Colonic mucosa (tissue), 4 donors: ENCODE measurements at regions not wholly inside any gene's neighbourhood (a gene's known extent, or its start where the extent isn't known, plus 50 kb on each side); places are given as distances from the start of the nearest gene placed in this dataset.
A peak's percentile ranks its signal among the peaks of the same experiment; 100 is the strongest.

ENCODE experiments used
- DNase-seq: peaks from one replicate; pipeline ENCODE4 v3.0.0-alpha.2; 2020
- H3K27ac ChIP-seq: fragments of 200-600 bp; one replicate; pipeline ENCODE4 v1.8.0; 2021
- H3K27me3 ChIP-seq: fragments of 200-600 bp; one replicate; pipeline ENCODE4 v1.8.0; 2021
- H3K36me3 ChIP-seq: fragments of 200-600 bp; one replicate; pipeline ENCODE4 v1.8.0; 2021
- H3K4me1 ChIP-seq: fragments of 200-600 bp; one replicate; pipeline ENCODE4 v1.8.0; 2021; ENCODE audit warnings: mild to moderate bottlenecking
- H3K4me3 ChIP-seq: fragments of 200-600 bp; one replicate; pipeline ENCODE4 v1.8.0; 2021
- H3K9ac ChIP-seq, 2 donors: one replicate each; pipeline ENCODE4 v1.7.0; 2013; ENCODE audit warnings: control low read depth in 2 of 2, low read depth in 2 of 2, low read length in 2 of 2
- H3K9me3 ChIP-seq: fragments of 200-600 bp; one replicate; pipeline ENCODE4 v1.8.0; 2021
- intact Hi-C: fragments of 100-400 bp; cut with DNase I; formaldehyde crosslinking; loops from one replicate; pipeline ENCODE4 v1.14.1; 2022
- TF ChIP-seq, protein P1 (sequence below): fragments of 200-600 bp; IDR thresholded peaks from one replicate; pipeline ENCODE4 v1.8.0; 2022; ENCODE audit warnings: antibody characterized with exemption, mild to moderate bottlenecking
- donor health status: healthy.
- donor health status: DM: no; HTN: no; CAD: no.
- donor health status: DM: no; HTN: no; CAD: no.

GRCh38 chr4:79578606-79579005 is 170.6 kb upstream of the GK2 start:
- no peaks in the 10 kb centered on the region for H3K27me3 ChIP-seq
- intact Hi-C loops = loop anchor here (5.0 to 10.0 kb wide), 3 partner anchors 324 to 626 kb away; no protein-coding TSS in a partner anchor

DNA sequence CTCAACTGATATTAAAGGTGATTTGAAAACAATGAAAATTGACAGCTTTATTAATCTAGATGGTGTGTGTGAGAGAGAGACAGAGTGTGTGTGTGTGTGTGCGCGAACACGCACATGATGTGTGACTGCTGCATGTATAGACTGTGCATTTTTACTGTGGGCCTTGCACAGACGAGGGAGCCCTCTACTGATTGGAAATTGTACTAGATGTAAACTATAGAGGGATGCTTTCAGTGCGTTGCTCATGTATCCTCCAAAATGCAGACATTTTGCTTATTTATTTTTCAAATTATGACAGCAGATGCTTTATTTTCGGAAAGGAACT is 168.4 kb upstream of the GK2 start:
- Histone ChIP-seq H3K9ac (no peak overlapping the region), H3K9me3 (no peaks in the 10 kb centered on the region), H3K4me3 (no peak overlapping the region), H3K4me1 (no peaks in the 10 kb centered on the region), H3K27ac (no peak overlapping the region), H3K27me3 (no peaks in the 10 kb centered on the region), H3K36me3 (no peaks in the 10 kb centered on the region)
- no peak for DNase-seq
- intact Hi-C loops = loop anchor here (5.0 to 10.0 kb wide), 3 partner anchors 322 to 624 kb away; no protein-coding TSS in a partner anchor
- TF ChIP-seq, protein P1, sequence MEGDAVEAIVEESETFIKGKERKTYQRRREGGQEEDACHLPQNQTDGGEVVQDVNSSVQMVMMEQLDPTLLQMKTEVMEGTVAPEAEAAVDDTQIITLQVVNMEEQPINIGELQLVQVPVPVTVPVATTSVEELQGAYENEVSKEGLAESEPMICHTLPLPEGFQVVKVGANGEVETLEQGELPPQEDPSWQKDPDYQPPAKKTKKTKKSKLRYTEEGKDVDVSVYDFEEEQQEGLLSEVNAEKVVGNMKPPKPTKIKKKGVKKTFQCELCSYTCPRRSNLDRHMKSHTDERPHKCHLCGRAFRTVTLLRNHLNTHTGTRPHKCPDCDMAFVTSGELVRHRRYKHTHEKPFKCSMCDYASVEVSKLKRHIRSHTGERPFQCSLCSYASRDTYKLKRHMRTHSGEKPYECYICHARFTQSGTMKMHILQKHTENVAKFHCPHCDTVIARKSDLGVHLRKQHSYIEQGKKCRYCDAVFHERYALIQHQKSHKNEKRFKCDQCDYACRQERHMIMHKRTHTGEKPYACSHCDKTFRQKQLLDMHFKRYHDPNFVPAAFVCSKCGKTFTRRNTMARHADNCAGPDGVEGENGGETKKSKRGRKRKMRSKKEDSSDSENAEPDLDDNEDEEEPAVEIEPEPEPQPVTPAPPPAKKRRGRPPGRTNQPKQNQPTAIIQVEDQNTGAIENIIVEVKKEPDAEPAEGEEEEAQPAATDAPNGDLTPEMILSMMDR = peak; percentile 31

More at GRCh38 chr4:79578606-79579005, 170.6 kb upstream of the GK2 start:
- Histone ChIP-seq H3K27ac (no peak overlapping the region), H3K36me3 (no peaks in the 10 kb centered on the region), H3K4me3 (no peak overlapping the region), H3K4me1 (no peaks in the 10 kb centered on the region), H3K9me3 (no peaks in the 10 kb centered on the region), H3K9ac (no peak overlapping the region)
- no peak for DNase-seq
- TF ChIP-seq, protein P1 = no peak

DNA sequence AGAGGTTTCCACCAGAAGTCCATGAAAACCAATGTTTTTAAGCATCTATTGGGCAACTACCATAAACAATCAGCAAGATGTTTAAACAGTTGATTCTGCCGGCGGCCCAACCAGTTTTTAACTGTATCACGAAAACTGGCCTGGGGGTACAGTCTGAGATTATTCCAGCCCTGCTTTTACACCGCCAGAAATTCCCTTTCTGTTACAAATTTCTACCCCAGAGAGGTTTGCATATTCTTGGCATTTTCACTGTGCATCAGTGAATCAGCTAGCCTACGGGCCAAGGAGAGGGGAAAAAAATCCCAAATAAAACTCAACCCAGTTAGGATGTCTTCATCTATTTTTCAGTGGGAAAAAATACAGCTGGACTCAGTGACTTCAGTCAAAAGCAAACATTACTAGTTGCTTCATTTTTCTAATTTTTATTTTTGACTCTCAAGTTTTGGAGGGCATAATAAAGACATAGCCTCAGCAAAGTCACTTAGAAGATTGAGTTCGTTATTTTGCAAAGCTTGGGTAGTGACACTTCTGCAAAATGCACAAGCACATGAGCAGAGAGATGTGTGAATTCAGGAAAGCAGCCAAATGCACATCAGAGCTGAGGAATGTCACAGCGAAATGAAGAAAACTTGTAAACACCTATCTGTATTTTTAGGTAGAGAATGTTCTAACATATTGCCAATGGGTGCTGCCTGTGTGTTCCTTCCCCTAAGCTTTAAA is 167.8 kb upstream of the GK2 start:
- Histone ChIP-seq H3K27ac (no peak overlapping the region), H3K4me3 (no peak overlapping the region), H3K36me3 (no peaks in the 10 kb centered on the region), H3K9me3 (no peaks in the 10 kb centered on the region), H3K27me3 (no peaks in the 10 kb centered on the region), H3K9ac (no peak overlapping the region), H3K4me1 (no peaks in the 10 kb centered on the region)
- DNase-seq = peak; percentile 21
- intact Hi-C loops = loop anchor here (5.0 to 10.0 kb wide), 3 partner anchors 321 to 624 kb away; no protein-coding TSS in a partner anchor
- TF ChIP-seq, protein P1 = no peak

DNA sequence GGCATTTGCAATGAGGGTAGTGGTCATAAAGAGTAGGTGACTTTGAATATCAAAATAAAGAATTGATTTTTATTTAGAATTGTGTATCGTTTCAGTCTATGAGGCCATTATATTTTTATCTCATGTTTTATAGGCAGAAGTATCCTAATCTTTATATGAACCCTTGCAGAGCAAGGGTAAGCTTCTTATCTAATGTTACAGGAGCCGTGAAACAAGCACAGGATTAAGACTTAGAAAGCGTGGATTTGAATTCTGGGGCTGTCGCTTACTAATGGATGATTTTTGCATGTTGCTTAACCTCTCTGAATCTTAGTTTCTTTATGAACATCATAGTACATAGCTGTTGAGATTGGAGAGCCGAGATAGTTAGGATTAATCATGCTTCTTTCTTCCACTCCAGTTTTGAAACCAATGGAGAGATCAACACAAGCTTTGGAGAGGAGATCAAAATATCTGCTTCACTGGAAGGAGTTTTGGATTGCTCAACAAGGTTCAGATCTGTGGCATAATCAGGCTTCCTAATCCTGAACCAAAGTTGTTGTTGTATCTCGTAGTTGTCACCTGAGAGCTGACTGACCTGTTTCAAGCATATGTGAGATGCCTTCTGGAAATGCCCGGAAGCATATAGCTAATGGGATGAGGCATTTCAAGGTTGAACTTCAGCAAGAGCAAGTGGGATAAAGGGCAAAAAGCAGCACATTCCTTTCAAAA is 166.9 kb upstream of the GK2 start:
- Histone ChIP-seq H3K9ac (no peak overlapping the region), H3K27me3 (no peaks in the 10 kb centered on the region), H3K27ac (no peak overlapping the region), H3K4me3 (no peak overlapping the region), H3K36me3 (no peaks in the 10 kb centered on the region), H3K4me1 (no peaks in the 10 kb centered on the region), H3K9me3 (no peaks in the 10 kb centered on the region)
- TF ChIP-seq, protein P1 = no peak
- intact Hi-C loops = loop anchor here (5.0 to 10.0 kb wide), 3 partner anchors 320 to 623 kb away; no protein-coding TSS in a partner anchor
- DNase-seq = no peak

DNA sequence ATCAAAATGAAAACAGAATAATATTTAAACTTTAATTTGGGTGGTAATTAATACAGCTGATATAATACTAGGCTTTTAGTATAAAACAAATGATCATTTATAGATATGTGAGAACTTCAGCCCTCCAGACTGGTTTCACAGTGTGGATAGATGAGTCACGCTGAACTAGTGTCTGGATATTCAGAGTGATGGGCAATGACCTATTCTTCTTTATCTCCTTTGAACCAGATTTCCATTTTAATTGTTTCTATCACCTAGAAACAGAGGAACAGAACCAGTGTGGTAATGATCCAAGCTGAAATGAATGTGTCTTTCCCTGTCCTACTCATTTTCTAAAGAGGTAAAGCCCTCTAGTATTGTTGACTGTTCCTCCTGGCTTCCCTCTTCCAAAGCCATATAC is 155.2 kb upstream of the GK2 start:
- intact Hi-C loops = no loop called here
- TF ChIP-seq, protein P1 = no peak
- Histone ChIP-seq H3K36me3 (no peaks in the 10 kb centered on the region), H3K9me3 (no peaks in the 10 kb centered on the region), H3K27ac (no peak overlapping the region), H3K27me3 (no peaks in the 10 kb centered on the region), H3K9ac (no peak overlapping the region), H3K4me1 (no peaks in the 10 kb centered on the region), H3K4me3 (no peak overlapping the region)
- no peak for DNase-seq
